Choroid plexus epithelial cell (primary cell): ENCODE measurements at regions not wholly inside any gene's neighbourhood (a gene's known extent, or its start where the extent isn't known, plus 50 kb on each side); places are given as distances from the start of the nearest gene placed in this dataset.

Experiments
- DNase-seq: peaks from one replicate; pipeline ENCODE4 v3.0.0-alpha.2; 2010; ENCODE audit warnings: low read depth
- H3K4me3 ChIP-seq: 2 replicates; pipeline ENCODE4 v1.5.1; 2011; ENCODE audit warnings: low read depth, mild to moderate bottlenecking, control low read depth, low read length, moderate library complexity
- TF ChIP-seq, protein P1 (sequence below): conservative IDR thresholded peaks from 2 replicates; pipeline ENCODE4 v1.5.1; 2011; ENCODE audit warnings: low read depth, mild to moderate bottlenecking, control low read depth, inconsistent platforms, low read length, moderate library complexity

DNA sequence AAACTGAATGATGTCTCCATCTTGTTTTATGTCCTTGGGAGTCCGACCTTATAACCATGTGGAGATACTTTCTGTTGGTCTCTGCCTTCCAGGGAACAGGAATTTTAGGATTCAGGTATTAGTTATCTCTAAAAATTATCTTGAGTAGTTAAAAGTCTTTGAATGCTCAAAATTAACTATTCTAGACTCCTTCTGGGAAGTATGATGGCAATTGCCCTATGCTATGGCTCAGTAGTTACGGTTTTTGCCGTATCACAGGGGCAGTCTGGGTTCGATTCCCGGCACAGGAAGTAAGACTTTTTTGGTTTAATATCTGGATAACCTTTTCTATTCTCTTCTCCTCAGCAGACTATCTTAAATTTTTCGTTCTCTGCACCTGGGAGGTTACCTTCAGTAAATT, 708.7 kb upstream of the LRATD1 start:
- no peak for DNase-seq
- no peak overlapping the region for H3K4me3 ChIP-seq
- TF ChIP-seq, protein P1, sequence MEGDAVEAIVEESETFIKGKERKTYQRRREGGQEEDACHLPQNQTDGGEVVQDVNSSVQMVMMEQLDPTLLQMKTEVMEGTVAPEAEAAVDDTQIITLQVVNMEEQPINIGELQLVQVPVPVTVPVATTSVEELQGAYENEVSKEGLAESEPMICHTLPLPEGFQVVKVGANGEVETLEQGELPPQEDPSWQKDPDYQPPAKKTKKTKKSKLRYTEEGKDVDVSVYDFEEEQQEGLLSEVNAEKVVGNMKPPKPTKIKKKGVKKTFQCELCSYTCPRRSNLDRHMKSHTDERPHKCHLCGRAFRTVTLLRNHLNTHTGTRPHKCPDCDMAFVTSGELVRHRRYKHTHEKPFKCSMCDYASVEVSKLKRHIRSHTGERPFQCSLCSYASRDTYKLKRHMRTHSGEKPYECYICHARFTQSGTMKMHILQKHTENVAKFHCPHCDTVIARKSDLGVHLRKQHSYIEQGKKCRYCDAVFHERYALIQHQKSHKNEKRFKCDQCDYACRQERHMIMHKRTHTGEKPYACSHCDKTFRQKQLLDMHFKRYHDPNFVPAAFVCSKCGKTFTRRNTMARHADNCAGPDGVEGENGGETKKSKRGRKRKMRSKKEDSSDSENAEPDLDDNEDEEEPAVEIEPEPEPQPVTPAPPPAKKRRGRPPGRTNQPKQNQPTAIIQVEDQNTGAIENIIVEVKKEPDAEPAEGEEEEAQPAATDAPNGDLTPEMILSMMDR: no peak

DNA sequence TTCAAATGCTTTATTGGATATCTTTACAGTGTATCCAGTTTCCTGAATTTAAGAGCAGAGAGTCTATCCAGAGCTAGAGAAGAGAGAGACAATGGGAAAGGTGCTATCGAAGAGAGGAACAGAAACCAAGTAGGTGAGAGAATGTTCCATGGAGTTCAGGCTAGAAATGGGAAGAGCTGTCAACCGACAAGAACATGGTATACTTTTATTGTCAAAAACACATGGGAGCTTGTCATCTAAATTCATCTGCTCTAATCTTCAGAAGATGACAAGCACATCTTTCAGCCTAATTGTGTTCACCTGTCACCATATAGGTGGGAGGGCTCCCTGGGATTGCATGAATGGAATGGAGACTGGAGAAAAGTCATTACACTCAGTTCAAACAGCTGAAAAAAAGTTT, 690.4 kb upstream of the LRATD1 start:
- no peak for DNase-seq
- TF ChIP-seq, protein P1: no peak
- H3K4me3 ChIP-seq: no peak overlapping the region

DNA sequence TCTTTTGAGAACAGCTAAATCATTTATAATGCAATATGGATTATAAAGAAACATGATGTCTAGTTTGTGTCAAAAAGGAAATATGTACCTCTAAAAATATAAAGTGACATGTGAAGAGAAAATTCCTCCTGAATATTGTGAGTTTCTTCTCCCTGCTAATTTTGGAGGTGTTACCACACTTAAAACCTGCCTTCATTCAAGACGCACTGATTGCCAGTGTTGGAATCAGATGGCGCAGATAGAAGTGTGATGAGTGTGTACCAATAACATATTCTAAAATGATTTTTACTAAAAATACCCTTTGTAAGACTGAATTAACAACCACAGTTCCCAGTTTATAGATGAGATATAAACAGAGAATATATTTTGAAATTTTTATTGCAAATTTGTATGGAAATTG, 681.8 kb upstream of the LRATD1 start:
- no peak overlapping the region for H3K4me3 ChIP-seq
- DNase-seq: no peak
- TF ChIP-seq, protein P1: no peak

DNA sequence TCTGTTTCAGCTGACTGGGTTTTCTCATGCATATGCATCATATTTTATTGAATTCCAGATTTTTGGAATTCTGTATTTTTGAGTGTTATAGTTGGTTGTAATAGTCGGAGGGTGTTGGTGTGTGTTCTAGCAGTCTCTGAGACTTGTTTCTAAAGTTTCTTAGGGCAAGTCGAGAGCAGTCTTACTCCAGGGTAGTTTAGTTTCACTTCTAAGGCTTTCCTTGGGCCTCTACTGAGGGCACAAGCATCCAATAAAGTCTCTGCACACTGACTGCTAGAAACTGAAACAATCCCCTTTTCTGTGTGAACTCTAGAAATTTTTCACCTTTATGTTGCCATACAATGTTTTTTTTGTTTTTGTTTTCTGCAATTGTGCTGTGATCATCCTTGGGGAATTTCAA, 663.7 kb upstream of the LRATD1 start:
- TF ChIP-seq, protein P1: no peak
- no peak for DNase-seq
- no peak overlapping the region for H3K4me3 ChIP-seq

DNA sequence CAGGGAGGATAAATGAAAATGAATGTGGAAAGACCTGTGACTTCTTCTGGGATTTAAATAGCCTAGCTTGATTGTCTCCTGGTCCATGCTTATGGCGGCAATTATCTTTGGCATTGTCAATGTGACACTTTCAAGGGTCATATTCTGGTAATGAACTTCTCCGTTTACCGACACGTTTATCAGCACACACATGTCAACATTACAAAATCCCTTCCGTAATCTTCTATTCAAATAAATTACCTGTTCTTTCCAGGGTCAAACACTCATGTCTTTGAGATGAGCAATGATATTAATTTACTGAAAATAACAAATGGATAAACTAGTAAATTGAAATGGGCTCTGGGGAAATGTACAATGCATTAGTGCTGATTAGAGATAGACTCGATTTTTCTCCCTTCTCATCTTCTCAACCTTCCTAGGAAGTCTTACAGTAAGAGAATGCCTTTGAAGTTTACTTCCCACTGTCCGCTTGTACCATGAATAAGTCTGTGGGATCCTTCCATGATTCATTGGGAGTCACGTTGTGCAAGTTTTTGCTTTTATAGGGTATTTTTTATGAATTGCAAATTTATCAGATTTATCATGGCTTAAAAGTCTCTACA, 646.3 kb upstream of the LRATD1 start:
- TF ChIP-seq, protein P1: no peak
- DNase-seq: no peak
- H3K4me3 ChIP-seq: no peak overlapping the region

DNA sequence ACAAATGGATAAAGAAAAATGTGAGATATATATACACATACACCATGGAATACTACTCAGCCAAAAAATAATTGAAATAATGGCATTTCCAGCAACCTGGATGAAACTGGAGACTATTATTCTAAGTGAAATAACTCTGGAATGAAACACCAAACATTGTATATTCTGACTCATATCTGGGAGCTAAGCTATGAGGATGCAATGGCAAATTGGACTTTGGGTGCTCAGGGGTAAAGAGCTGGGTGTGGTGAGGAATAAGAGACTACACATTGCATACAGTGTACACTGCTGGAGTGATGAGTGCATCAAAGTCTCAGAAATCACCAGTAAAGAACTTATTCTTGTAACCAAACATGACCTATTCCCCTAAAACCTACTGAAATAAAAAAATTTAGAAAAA, 636.0 kb upstream of the LRATD1 start:
- TF ChIP-seq, protein P1: no peak
- DNase-seq: no peak
- H3K4me3 ChIP-seq: no peak overlapping the region

DNA sequence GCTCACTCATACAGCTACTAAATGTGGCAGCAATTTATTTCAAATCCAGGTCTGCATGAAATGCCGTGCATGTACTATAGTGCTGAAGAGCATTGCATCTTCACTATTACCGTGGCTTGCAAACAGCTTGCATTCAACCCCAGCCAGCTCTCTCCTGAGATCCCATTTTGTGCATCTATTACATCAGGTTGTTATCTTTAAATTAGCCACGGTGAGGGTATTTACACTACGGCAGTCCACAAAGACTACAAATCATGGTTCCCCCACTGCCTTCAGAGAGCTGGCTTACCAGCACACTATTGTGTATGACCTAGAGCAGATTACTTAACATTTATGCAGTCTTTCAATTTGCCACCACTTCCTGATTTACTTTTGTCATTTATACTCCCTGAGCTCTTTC, 621.3 kb upstream of the LRATD1 start:
- DNase-seq: no peak
- TF ChIP-seq, protein P1: no peak
- H3K4me3 ChIP-seq: no peak overlapping the region
